HG03521 (cell line): ENCODE measurements at regions not wholly inside any gene's neighbourhood (a gene's known extent, or its start where the extent isn't known, plus 50 kb on each side); places are given as distances from the start of the nearest gene placed in this dataset.

Experiments used
- ATAC-seq: cut with Tn5 transposase; IDR thresholded peaks from one replicate; pipeline ENCODE4 v1.9.1; 2021; ENCODE audit warnings: mild to moderate bottlenecking, moderate library complexity; ENCODE audit not compliant: unreplicated experiment

DNA sequence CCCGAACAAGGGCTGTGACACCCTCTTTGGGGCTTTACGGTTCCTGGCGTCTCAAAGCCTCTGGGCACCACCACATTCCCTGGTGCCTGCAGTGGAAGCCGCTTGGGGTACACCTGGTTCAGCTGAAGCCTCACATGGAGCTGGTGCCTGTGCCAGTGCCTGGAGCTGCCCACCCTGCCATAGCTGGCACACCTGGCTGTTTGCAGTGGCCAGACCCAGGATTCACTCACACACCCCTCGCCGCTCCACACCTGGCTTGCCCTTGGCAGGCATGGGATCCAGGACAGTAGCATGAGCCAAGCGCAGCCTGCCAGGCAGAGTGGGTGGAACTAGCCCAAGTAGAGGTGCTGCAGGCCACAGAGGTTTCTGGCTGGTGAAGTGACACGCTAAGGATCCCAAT, 641.8 kb downstream of the TLE4 start:
- ATAC-seq: no peak

DNA sequence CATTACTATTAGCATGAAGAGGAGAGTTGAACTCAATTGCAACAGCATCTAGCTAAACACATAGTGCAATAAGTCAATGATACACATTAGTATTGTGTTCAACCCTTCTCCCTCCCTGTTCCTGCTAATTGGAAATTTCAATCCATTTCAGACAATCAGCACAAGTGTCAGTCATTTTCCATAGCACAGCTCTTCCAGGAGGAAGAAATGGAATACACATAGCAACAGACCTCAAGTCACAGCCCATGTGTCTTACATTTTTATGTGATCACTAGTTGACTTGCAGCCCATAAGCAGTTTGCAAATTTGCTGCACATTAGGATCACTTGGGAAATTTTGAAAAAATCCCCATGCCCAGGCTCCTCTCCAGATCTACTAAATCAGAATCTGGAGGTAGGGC, 636.9 kb downstream of the TLE4 start:
- no peak for ATAC-seq

DNA sequence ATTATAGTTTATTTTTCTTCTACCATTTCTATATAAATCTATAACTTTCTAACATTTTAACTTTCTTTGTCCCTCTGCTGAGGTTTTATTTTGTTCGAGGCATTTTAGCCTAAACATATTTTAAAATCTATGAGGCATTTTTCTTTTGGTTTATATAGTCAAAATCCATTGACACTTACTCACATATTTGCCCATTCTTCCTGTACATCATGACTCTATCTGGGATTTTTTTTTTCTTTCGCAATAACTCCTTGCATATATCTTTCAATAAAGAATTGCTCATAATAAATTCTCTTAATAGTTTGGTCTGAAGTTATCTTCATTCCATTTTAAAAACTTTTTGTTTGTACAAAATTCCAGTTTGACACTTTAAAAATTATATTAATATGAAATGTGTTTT, 632.3 kb downstream of the TLE4 start:
- ATAC-seq: no peak

DNA sequence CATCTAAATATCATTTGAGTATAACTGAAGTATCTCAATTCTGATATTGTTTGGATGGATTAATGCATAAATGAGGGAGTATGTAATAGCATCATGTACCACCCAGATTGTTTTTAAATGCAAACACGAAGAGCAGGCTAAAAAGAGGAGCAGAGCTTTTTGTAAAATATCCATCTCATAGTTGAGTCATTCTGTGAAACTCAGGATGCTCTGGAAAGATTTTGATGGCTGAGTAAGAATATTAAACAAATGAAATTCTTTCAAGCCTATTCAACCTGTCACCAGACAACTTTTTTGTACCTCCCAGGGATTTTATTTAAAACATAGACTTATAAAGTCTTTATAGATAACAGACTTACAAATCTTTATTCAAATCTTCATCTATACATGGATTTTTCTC, 625.9 kb downstream of the TLE4 start:
- ATAC-seq: no peak

DNA sequence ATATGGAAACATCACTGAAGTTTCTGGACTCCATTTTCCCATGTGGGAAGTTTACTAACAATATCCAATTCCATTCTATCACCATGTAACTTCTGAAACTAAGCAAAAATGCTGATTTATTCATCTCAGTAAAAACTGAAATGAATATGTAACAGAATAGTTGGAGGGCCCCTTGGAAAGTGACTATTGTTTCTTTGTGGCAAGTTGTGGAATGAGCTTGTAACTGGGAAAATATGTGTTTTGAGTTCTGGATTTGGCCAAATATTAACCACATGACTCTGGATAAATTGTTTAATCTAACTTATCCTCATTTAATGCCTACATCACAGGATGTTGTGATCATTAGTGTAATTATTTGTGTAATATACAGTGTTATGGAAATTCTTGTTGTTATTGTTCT, 619.3 kb downstream of the TLE4 start:
- ATAC-seq: no peak

DNA sequence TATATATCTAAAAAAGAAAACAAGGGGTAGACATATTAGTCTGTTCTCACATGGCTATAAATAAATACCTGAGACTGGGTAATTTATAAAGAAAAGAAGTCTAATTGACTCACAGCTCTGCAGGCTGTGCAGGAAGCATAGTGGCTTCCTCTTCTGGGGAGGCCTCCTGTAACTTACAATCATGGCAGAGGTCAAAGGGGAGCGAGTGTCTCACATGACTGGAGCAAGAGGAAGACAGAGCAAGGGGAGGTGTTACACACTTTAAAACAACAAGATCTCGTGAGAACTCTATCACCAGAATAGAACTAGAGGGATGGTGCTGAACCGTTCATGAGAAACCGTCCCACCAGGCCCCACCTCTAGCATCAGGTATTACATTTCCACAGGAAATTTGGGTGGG, 616.8 kb downstream of the TLE4 start:
- ATAC-seq: no peak

DNA sequence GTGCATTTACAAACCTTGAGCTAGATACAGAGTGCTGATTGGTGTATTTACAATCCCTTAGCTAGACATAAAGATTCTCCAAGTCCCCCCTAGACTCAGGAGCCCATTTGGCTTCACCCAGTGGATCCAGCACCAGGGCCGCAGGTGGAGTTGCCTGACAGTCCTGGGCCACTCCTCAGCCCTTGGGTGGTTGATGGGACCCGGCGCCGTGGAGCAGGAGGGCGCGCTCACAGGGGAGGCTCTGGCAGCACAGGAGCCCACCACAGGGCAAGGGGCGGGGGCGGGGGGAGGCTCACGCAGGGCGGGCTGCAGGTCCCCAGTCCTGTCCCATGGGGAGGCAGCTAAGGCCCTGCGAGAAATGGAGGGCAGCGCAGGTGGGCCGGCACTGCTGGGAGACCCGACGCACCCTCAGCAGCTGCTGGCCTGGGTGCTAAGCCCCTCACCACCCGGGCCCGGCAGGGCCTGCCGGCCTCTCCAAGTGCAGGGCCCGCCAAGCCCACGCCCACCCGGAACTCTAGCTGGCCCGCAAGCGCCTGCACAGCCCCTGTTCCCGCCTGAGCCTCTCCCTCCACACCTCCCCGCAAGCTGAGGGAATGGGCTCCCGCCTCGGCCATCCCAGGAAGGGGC, 613.5 kb downstream of the TLE4 start:
- ATAC-seq: no peak

DNA sequence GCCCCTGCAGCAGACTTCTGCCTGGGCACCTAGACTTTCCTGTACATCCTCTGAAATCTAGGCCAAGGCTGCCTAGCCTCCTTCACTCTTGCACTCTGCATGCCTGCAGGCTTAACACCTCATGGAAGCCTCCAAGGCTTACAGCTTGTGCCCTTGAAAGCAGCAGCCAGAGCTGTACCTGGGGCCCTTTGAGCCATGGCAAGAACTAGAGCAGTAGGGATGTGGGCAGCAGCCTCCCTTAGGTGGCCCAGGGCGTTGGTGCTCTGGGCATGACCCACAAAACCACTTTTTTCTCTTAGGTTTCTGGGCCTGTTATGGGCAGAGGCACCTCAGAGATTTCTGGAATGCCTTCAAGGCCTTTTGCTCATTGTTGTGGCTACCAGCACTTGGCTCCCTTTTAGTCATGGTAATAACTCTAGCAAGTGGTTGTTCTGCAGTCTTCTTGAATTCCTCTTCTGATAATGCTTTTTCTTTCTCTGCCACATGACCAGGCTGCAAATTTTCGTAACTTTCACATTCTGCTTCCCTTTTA, 606.2 kb downstream of the TLE4 start:
- ATAC-seq: no peak

DNA sequence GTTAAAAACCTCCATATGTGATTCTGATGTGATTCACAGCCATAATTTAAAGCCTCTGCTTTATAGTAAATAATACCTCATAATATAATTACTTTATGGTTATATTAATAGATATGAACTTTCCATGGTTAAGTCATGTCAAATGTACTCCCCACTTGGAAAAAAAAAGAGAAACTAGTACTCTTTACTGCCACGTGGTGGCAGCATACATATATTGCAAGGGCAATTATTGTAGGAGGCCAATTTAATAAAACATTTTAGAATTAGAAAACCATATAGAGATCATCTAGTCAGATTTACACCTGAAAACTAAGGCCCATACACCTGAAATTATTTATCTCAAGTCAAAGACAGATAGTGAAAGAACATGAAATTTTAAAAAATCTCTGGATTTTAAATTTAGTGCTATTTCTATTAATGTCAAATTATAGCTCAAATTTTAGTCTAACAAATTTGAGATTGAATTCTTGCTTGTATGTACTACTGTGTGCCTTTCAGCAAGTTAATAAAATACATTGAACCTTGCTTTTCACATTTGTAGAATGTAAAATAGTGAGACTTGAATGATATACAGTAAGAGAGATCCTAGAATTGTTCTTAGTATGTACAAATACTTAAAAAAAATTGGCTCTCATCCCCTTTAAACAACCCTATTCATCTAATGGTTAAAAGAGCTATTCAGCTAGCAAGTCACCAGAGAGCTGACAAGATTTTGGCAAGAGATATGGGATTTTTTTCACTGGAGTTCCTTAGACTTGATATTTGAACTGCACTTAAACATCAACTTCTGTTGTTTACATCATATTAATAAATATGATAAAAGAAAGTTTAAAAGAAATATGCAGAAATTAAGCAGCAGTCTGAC, 603.8 kb downstream of the TLE4 start:
- ATAC-seq: no peak

DNA sequence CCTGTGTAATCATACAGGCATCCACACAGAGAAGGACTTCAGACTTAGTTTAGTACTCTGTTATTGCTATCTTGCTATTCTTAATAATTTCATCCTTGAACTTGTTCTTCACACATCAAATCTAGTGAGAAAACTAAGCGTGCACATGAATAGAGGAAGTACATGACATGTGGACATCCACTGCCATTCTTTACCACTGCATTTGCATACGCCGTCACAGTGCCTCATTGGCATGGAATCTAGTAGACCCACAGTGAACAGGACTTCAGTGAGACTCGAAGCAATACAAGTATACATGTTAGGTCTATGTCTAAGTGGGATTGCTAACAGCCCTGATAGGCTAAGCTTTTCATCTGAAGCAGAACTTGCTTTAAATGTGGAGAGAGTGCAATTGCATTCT, 592.1 kb downstream of the TLE4 start:
- ATAC-seq: peak; percentile 89

DNA sequence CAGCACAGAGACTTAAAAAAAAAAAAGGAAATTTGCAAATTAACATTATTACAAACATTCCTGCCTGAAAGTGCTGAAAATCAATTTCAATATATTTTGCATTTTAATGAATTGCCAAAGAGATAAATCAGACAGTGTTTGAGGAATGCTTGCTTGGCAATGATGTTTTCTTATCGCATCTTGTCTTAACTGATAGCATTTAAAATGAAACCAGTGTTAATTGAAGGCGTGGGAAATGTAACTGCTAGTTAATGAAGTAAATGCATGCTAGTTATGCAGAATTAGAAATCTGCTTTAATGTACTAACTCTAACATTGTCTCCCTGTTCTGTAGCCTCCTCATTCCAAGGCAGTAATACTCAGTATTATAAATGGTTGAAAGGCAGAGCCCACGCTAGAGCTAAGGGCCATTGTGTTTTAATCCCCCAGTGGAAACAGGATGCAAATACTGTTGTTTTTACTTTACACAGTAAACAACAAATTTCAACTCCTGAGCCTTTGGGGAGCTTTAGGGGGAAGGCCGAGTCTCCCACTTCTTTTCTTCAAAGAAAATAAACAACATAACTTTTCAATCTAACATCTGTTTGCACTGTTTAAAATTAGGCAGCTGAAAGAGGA, 586.9 kb downstream of the TLE4 start:
- no peak for ATAC-seq

DNA sequence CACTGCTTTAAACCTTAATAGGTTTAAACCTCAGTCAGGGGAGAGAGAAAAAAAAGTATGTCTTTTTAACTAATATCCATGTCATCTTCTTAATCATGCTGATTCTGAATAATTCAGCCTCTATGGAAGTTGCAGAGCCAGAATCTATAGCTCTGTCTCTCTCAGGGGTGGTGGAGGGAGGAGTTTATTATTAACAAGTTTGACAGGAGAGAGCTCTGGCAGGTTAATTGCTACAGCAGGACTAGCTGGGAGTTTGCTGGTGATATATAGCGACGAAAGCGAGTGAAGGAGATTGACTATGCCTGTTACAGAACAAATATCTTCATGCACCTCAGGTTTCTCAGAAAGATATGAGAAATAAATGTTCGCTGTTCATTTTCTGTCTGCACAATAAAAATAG, 586.4 kb downstream of the TLE4 start:
- ATAC-seq: no peak

DNA sequence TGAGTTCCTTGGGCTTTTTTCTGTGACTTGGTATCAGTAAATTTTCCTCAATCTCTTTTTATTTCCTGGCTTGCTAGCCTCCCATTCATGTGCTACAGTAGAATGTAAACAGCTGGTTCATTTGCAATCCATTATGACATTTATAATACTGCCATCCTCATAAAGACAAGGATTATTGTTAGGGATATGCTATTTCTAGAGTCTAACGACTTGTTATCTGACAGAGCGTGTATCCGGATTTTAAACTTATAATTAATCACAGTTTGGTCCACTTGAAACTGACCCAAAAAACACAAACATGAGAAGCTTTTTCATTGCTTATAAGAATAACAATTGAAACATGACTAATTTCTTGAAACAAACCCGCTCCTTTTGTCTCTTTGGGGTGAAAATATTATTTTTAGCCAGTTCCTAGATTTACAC, 585.8 kb downstream of the TLE4 start:
- no peak for ATAC-seq

DNA sequence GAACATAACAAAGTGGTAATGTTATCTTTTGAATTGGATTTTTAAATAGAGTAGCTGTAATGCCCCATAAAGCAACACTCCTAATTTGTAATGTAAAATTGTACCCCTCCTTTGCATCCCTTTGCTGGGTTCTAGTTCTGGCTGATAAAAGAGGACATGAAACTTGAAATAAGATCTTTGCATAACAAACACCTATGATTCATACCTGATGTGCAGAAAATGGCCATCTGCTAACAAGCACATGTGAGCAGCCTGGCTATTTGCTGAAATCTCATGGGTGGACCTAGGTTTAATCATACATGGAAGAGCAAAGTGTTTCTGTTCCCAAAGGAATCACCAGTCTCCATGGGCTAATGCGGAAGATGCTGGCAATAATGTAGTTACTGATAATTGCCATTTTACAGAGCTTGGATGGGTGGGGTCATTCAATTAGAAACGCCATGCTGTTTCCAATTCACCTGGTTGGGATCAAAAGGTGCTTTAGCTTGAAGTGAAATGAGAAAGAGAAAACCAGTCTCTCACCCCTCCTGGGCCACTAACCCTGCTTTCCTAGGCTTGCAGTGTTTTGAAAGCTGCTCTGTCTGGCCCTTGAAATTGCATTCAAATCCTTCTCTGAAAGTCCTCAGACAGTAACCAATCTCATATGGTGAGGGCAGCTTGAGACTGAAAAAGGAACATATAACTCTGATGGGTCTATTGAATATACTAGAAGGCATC, 585.1 kb downstream of the TLE4 start:
- ATAC-seq: peak; percentile 59

DNA sequence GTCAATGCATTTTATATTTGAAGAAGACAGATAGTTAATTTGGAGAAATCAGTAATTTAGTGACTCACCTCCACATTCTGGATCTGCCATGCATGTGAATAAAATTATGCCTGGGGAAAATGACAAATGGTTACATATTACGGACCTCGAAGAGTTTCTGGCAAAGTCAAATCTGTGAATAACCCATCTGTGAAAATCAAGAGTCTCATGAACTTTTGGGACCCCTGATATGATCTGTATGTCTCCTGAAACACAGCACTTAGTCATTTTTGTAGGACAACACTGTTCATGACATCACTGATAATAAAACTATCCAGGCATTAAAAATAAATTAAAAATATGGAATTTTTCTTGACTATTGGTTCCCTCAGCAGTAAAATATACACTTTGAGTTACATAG, 584.5 kb downstream of the TLE4 start:
- no peak for ATAC-seq

DNA sequence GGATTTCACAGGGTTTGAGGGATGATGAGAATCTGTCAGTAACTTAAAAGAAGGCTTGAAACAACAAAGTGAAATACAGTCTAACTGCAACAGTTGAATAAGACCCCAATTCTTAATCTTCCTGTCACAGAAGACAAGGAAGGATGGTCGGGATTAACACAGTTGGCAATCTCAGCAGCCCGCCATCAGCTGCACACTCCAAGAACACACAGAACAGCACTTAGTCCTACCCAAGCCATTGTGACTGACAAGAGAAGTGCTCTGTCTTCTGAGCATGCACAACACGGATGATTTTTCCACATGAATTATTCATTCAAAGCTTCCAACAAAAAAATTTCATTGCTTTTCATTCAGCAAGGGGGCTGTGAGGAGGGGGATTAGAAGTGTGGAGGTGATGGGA, 576.1 kb downstream of the TLE4 start:
- ATAC-seq: no peak

DNA sequence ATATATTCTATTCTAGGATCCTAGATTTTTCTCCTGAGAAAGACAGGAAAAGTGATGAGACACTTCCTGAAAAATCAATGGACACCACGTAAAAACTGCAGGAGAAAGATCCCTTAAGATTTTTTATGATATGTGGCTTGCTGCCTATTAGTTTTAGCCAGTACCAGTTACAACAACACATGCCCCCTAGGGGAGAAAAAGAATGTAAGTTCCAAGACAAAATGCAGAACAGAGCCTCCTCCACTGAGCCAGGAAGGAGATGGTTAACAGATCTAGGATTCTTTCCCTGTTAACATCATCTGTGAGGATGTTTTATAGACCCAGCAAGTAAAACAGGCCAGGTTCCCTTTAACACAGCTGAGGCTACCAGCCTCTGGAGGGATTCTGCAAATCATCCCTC, 574.7 kb downstream of the TLE4 start:
- no peak for ATAC-seq

DNA sequence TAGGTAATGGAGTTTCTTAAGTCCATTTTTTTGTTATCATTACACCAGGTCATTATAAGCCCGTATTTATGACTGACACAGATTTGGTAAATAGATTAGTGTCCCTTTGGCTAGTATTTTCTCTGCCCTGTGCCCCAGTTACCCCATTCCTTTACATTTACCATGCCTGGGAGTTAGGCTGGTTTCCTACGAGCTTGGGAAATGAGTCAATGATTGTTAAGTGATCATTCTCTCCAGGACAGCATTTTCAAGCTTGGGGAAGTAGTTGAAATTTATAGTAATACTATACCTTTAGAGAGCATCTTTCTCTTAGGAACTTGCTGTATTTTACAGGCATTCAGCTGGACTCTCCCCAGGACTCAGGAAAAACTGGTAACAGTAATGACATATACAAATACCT, 573.1 kb downstream of the TLE4 start:
- ATAC-seq: no peak

DNA sequence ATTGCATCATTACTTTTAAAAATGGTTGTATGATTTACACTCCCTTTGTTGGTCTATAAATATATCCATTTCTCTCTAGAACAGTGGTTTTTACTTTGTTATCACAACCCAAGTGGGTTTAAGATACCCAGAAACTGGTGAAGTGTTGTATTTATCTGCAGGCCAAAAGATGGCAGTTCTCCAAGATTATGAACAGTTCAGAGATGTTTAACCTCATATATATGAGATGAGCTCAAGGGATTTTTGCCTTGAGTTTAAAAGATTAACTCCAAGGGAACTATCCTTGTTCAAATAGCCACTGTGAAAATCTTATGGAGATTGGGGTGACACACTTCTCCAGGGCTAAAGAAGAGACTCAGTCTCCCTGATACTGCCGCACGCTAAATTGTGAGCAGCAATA, 572.6 kb downstream of the TLE4 start:
- ATAC-seq: no peak

DNA sequence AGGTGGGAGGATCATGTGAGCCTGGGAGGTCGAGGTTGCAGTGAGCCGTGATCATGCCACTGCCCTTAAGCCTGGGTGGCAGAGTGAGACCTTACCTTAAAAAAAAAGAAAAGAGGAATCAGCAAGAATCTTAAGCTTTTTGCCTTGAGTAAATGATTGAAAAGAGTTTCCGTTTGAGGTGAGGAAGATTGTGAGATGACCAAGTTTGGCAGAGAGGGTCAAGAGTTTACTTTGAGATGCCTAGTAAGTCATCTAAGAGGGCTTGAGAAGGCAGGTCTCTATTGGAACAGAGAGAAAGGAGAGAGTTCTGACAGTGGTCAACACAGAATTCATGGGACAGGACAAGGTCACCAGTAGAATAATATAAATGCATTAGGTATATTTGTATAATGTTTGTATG, 572.1 kb downstream of the TLE4 start:
- no peak for ATAC-seq

DNA sequence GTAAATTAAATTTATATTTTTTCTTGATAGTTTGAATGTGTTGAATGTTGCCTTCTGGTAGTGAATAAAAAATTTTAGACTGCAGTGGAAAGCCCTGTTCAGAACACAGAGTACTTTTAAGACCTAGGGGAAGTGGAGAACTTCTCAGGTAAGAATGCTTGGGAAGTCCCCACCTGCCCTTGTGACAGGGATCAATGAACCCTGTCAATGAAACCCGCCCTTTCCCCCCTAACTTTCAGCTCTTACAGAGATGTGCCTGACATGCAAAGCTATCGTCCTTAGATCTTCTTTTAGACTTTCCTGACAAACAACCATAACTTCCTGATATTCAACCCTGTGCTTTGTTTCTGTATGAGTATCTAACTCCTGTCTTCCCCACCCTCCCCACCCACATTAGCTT, 562.7 kb downstream of the TLE4 start:
- ATAC-seq: no peak
